Ascending aorta (tissue), 2 donors: ENCODE measurements at regions not wholly inside any gene's neighbourhood (a gene's known extent, or its start where the extent isn't known, plus 50 kb on each side); places are given as distances from the start of the nearest gene placed in this dataset.

Source experiments
- DNase-seq, 2 donors: peaks; one replicate each; pipeline ENCODE4 v3.0.0-alpha.2; 2019; ENCODE audit warnings: low spot score in 2 of 2
- H3K27ac ChIP-seq, 2 donors: fragments of 200-600 bp; sonication (generic); one replicate each; pipeline ENCODE4 v1.5.1; 2016 to 2017; ENCODE audit warnings: mild to moderate bottlenecking in 1 of 2
- H3K27me3 ChIP-seq: fragments of 200-600 bp; sonication (generic); one replicate; pipeline ENCODE4 v1.5.1; 2017
- H3K36me3 ChIP-seq, 2 donors: fragments of 200-600 bp; sonication (generic); one replicate each; pipeline ENCODE4 v1.5.1; 2016
- H3K4me1 ChIP-seq, 2 donors: fragments of 200-600 bp; sonication (generic); one replicate each; pipeline ENCODE4 v1.5.1; 2016 to 2017; ENCODE audit warnings: mild to moderate bottlenecking in 1 of 2
- H3K4me3 ChIP-seq, 2 donors: fragments of 200-600 bp; sonication (generic); one replicate each; pipeline ENCODE4 v1.5.1; 2016 to 2017; ENCODE audit warnings: mild to moderate bottlenecking in 1 of 2
- H3K9me3 ChIP-seq, 2 donors: fragments of 200-600 bp; sonication (generic); one replicate each; pipeline ENCODE4 v1.5.1; 2016
- CTCF ChIP-seq, 3 experiments: fragments of 200-600 bp in 2 of 3; fragments of 450-650 bp in 1 of 3; sonication (generic) in 2 of 3; IDR thresholded peaks; one replicate each; pipeline ENCODE4 v1.5.1; 2016 to 2019; ENCODE audit warnings: antibody characterized with exemption in 3 of 3, mild to moderate bottlenecking in 1 of 3, moderate library complexity in 1 of 3
- intact Hi-C: fragments of 100-400 bp; cut with DNase I; formaldehyde crosslinking; loops from one replicate; pipeline ENCODE4 v1.15.1; 2023

- Histone ChIP-seq H3K9me3 (no peaks in the 10 kb centered on the region), H3K4me3 (no peak overlapping the region), H3K4me1 (no peaks in the 10 kb centered on the region), H3K36me3 (no peaks in the 10 kb centered on the region), H3K27ac (no peak overlapping the region), H3K27me3 (no peaks in the 10 kb centered on the region)
- intact Hi-C loops: no loop called here
- no peak for DNase-seq
- TF ChIP-seq CTCF (IDR thresholded peaks at IDR 0.05): no peak
Measured at GRCh38 chr11:79768343-79768742, 327.5 kb upstream of the TENM4 start.

GRCh38 chr11:79762279-79762921 is 321.6 kb upstream of the TENM4 start:
- no peak for TF ChIP-seq CTCF (IDR thresholded peaks at IDR 0.05)
- Histone ChIP-seq H3K36me3 (no peaks in the 10 kb centered on the region), H3K27ac (no peak overlapping the region), H3K4me1 (no peaks in the 10 kb centered on the region), H3K4me3 (no peak overlapping the region), H3K27me3 (no peaks in the 10 kb centered on the region), H3K9me3 (no peaks in the 10 kb centered on the region)
- intact Hi-C loops: no loop called here
- DNase-seq: no peak

GRCh38 chr11:79758325-79758724 is 317.5 kb upstream of the TENM4 start:
- no peaks in the 10 kb centered on the region for H3K9me3 ChIP-seq
- H3K4me3 ChIP-seq: no peak overlapping the region
- H3K36me3 ChIP-seq: no peaks in the 10 kb centered on the region
- H3K4me1 ChIP-seq: no peaks in the 10 kb centered on the region
- no peak overlapping the region for H3K27ac ChIP-seq
- no peak for DNase-seq
- no peak for TF ChIP-seq CTCF (IDR thresholded peaks at IDR 0.05)
- H3K27me3 ChIP-seq: no peaks in the 10 kb centered on the region
- intact Hi-C loops: no loop called here

GRCh38 chr11:79747406-79747805 is 306.6 kb upstream of the TENM4 start:
- no peaks in the 10 kb centered on the region for H3K27me3 ChIP-seq
- H3K27ac ChIP-seq: no peak overlapping the region
- no peak for TF ChIP-seq CTCF (IDR thresholded peaks at IDR 0.05)
- intact Hi-C loops: no loop called here
- H3K36me3 ChIP-seq: no peaks in the 10 kb centered on the region
- no peak for DNase-seq
- no peaks in the 10 kb centered on the region for H3K9me3 ChIP-seq
- H3K4me3 ChIP-seq: no peak overlapping the region
- H3K4me1 ChIP-seq: no peaks in the 10 kb centered on the region

- Histone ChIP-seq H3K27ac (no peak overlapping the region), H3K4me3 (no peak overlapping the region), H3K36me3 (no peaks in the 10 kb centered on the region), H3K4me1 (no peaks in the 10 kb centered on the region), H3K27me3 (no peaks in the 10 kb centered on the region), H3K9me3 (no peaks in the 10 kb centered on the region)
- no peak for DNase-seq
- TF ChIP-seq CTCF (IDR thresholded peaks at IDR 0.05): no peak
- intact Hi-C loops: no loop called here
Measured at GRCh38 chr11:79744941-79745340, 304.1 kb upstream of the TENM4 start.

- Histone ChIP-seq H3K27ac (no peak overlapping the region), H3K4me3 (no peak overlapping the region), H3K36me3 (no peaks in the 10 kb centered on the region), H3K4me1 (no peaks in the 10 kb centered on the region), H3K9me3 (no peaks in the 10 kb centered on the region), H3K27me3 (no peaks in the 10 kb centered on the region)
- intact Hi-C loops: no loop called here
- no peak for TF ChIP-seq CTCF (IDR thresholded peaks at IDR 0.05)
- DNase-seq: no peak
Measured at GRCh38 chr11:79742176-79742575, 301.3 kb upstream of the TENM4 start.
